ENCODE measurements at regions not wholly inside any gene's neighbourhood (a gene's known extent, or its start where the extent isn't known, plus 50 kb on each side); places are given as distances from the start of the nearest gene placed in this dataset.

DNA sequence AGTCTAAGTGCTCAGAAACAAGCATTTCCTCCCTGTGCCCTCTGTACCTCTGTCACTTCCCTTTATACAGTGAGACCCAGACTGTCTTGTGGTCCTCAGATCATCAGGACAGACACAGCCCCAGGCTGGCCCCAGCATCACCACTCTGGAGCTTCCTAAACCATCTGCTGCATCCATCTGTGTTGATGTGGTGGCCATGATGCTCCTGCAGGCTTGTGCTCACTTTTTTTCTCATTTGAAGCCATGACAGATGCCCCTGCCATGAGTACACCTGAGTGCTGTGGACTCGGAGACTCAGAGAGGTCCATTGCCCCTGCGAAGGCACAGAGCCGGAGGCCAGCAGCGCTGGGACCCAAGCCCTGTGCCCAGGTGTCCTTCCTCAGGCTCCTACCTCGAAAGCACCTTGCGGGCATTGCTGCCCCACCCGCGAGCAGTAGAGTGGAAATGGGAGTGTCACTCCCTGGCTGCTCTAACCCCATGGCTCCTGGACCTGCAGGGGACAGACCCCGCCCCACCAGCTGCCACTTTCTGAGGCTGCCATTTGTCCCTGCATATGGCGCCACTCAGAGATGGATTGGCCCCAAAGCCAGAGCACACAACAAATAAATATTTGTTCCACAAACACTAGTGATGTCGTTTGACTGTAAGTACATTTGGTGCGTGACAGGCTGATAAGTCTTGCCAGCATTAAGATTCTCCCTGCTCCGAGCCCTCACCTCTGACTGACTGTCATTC lies 593.5 kb downstream of the TBC1D22A start:
- no peak overlapping the region for H2AFZ ChIP-seq (replicated peaks; ENCODE audit: low read length, poor library complexity)
- BruUV-seq (replicated peaks), result no TSS peak
- no peaks in the 10 kb centered on the region for H3K9me1 ChIP-seq (ENCODE audit: insufficient read depth, low read length)
- H2BK120ac ChIP-seq (ENCODE audit: low read depth, low read length), result no peak overlapping the region
- H3K4me2 ChIP-seq (ENCODE audit: low read depth, low read length), result no peak overlapping the region
- H3K4me1 ChIP-seq (ENCODE audit: control insufficient read depth, insufficient read depth, low read length), result no peaks in the 10 kb centered on the region
- DNase-seq (no peak), ATAC-seq (ENCODE audit: low read depth) (no peak)
- H4K20me1 ChIP-seq (ENCODE audit: insufficient read depth, low read length), result no peaks in the 10 kb centered on the region
- no peak overlapping the region for H2BK5ac ChIP-seq (ENCODE audit: low read depth, low read length, poor library complexity, severe bottlenecking)
- POLR2A ChIA-PET (ENCODE audit: unreplicated experiment), result no interaction called here
- H3K9ac ChIP-seq (ENCODE audit: low read depth, low read length), result no peak overlapping the region
- no peak for TF ChIP-seq RFX5 (IDR thresholded peaks at IDR 0.05; ENCODE audit: low read depth, low read length)
- TF ChIP-seq MXI1 (IDR thresholded peaks at IDR 0.05; ENCODE audit: borderline replicate concordance, low read depth, low read length), result no peak
- TF ChIP-seq RCOR1 (IDR thresholded peaks at IDR 0.05; ENCODE audit: insufficient replicate concordance, low read length), result no peak
- no peak for TF ChIP-seq FOS (IDR thresholded peaks at IDR 0.05; ENCODE audit: low read depth, low read length)
- TF ChIP-seq NFE2L2 (IDR thresholded peaks at IDR 0.05; ENCODE audit: low read depth, low read length), result no peak
- TF ChIP-seq, protein P1, sequence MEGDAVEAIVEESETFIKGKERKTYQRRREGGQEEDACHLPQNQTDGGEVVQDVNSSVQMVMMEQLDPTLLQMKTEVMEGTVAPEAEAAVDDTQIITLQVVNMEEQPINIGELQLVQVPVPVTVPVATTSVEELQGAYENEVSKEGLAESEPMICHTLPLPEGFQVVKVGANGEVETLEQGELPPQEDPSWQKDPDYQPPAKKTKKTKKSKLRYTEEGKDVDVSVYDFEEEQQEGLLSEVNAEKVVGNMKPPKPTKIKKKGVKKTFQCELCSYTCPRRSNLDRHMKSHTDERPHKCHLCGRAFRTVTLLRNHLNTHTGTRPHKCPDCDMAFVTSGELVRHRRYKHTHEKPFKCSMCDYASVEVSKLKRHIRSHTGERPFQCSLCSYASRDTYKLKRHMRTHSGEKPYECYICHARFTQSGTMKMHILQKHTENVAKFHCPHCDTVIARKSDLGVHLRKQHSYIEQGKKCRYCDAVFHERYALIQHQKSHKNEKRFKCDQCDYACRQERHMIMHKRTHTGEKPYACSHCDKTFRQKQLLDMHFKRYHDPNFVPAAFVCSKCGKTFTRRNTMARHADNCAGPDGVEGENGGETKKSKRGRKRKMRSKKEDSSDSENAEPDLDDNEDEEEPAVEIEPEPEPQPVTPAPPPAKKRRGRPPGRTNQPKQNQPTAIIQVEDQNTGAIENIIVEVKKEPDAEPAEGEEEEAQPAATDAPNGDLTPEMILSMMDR (conservative IDR thresholded peaks at IDR 0.05; ENCODE audit: low read depth, low read length), result no peak
- no peak for TF ChIP-seq RAD21 (IDR thresholded peaks at IDR 0.05; ENCODE audit: low read length)
- TF ChIP-seq CHD1 (IDR thresholded peaks at IDR 0.05; ENCODE audit: low read depth, low read length), result no peak
- TF ChIP-seq MAZ (IDR thresholded peaks at IDR 0.05; ENCODE audit: borderline replicate concordance, low read depth, low read length), result no peak
- H3K23ac ChIP-seq (ENCODE audit: low read depth, low read length), result no peak overlapping the region
- no peaks in the 10 kb centered on the region for H3K79me1 ChIP-seq (ENCODE audit: low read depth in 1 of 2, low read length in 2 of 2)
- CTCF ChIA-PET, result no interaction called here
- no peak overlapping the region for H2BK20ac ChIP-seq (ENCODE audit: low read depth, low read length)
- H2AK5ac ChIP-seq (ENCODE audit: low read depth, low read length), result no peak overlapping the region
- no peak overlapping the region for H3K27ac ChIP-seq (ENCODE audit: insufficient read depth, low read length)
- in situ Hi-C loops (cut with MboI; ENCODE audit: low sequenced_read_pairs) (no loop called here), intact Hi-C loops (cut with micrococcal nuclease) (no loop called here), dilution Hi-C loops (cut with HindIII; ENCODE audit: low sequenced_read_pairs, unreplicated experiment) (no loop called here)
- WGBS, 2 experiments (ENCODE audit: extremely low coverage in 2 of 2, insufficient read length in 1 of 2), result 62% methylated on average over 7 of the region's 13 CpGs; no CpG with 5 or more reads in 1 of the 2 experiments
- H3K56ac ChIP-seq (ENCODE audit: extremely low read depth, insufficient read depth, low read length), result no peak overlapping the region
- no peaks in the 10 kb centered on the region for H3K36me3 ChIP-seq (ENCODE audit: control insufficient read depth, insufficient read depth, low read length)
- no peak overlapping the region for H3K4ac ChIP-seq (ENCODE audit: low read depth, low read length)
- no peak overlapping the region for H2AK9ac ChIP-seq (replicated peaks; ENCODE audit: low read depth, low read length, poor library complexity)
- H2BK15ac ChIP-seq (ENCODE audit: low read depth, low read length), result no peak overlapping the region
- H4K5ac ChIP-seq (ENCODE audit: low read depth, low read length), result no peak overlapping the region
- H4K91ac ChIP-seq (ENCODE audit: insufficient read depth, low read depth, low read length), result no peak overlapping the region
- H4K8ac ChIP-seq (ENCODE audit: low read depth in 2 of 2, low read length in 2 of 2), result no peak overlapping the region
- H3K9me3 ChIP-seq (ENCODE audit: control insufficient read depth, insufficient read depth, low read length), result peaks cover 7% of the 10 kb centered on the region
- H3K18ac ChIP-seq (ENCODE audit: low read depth, low read length), result no peak overlapping the region
- H3K27me3 ChIP-seq (ENCODE audit: control insufficient read depth, insufficient read depth, low read length), result no peaks in the 10 kb centered on the region
- H3K4me3 ChIP-seq (ENCODE audit: insufficient read depth, low read depth, low read length), result no peak overlapping the region
- no peak overlapping the region for H3K14ac ChIP-seq (replicated peaks; ENCODE audit: low read depth, low read length)

All from IMR-90 (cell line).